ENCODE measurements at regions not wholly inside any gene's neighbourhood (a gene's known extent, or its start where the extent isn't known, plus 50 kb on each side); places are given as distances from the start of the nearest gene placed in this dataset.

DNA sequence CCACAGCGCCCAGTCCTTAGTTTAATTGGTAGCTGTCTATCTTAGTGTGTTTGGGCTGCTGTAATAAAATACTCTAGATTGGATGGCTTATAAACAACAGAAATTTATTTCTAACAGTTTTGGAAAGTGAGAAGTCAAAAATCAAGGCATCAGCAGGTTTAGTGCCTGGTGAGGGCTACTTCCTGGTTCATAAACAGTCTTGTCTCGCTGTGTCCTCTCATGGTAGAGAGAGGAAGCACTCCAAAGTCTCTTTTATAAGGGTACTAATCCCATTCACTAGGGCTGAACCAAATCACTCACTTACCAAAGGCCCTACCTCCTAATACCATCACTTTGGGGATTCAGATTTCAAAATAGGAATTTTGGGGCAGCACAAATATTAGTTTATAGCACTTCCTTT lies 336.9 kb upstream of the RSPO3 start (continued):
- TF ChIP-seq ZBTB33 (IDR thresholded peaks at IDR 0.05; ENCODE audit: extremely low read depth, insufficient replicate concordance, low read length) (no peak), EGR1 (IDR thresholded peaks at IDR 0.05; ENCODE audit: low read depth) (no peak), YY1 (IDR thresholded peaks at IDR 0.05; ENCODE audit: extremely low read depth, insufficient replicate concordance, low read depth, low read length) (no peak), ZNF274 (IDR thresholded peaks at IDR 0.05; ENCODE audit: low read depth, low read length) (no peak), RAD21 (IDR thresholded peaks at IDR 0.05; ENCODE audit: low read depth) (no peak), CEBPB (IDR thresholded peaks at IDR 0.05; ENCODE audit: low read depth) (no peak)

DNA sequence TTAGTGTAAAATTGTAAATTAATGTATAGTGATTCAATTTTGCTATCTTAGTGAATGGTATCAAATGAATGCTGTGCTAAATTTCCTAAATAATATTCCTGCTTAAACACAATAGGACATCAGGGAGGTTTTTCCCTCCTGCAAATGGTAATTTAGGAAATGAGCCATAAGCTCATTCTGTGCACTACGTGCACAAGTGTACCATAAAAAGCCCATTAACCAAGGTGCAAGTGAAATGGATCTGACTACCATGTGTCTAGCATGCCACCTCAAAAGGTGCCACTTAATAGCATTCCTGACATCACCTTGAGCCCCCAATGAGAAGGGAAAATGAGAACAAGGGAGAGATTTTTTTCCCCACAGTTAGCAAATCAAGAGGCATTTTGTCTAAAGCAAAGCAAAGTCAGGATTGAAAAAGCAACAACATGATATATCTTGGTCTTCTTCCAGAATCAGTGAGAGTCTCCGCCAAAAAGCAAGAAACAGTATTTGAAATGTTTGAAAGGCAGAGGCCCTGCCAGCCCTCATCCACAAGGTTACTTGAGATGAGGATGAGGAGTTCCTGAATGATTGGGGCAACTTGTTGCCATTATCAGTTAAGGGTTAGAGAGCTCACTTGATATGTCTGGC lies 334.2 kb upstream of the RSPO3 start:
- no TSS peak for BruUV-seq (replicated peaks)
- POLR2A ChIA-PET: no interaction called here
- no peaks in the 10 kb centered on the region for H3K36me3 ChIP-seq (ENCODE audit: control insufficient read depth in 1 of 2, insufficient read depth in 2 of 2, low read length in 2 of 2)

More for the DNA sequence above, 334.2 kb upstream of the RSPO3 start:
- Histone ChIP-seq H3K27me3 (ENCODE audit: insufficient read depth, low read length) (0 out of 2 replicates have a peak, but pooled peaks cover 10% of the 10 kb centered on the region), H3K4me1 (ENCODE audit: control insufficient read depth in 1 of 2, insufficient read depth in 2 of 2, low read length in 2 of 2) (no peaks in the 10 kb centered on the region), H3K27ac (ENCODE audit: low read depth, low read length) (no peak overlapping the region), H3K9ac (ENCODE audit: low read length) (no peak overlapping the region), H3K9me2 (ENCODE audit: insufficient read depth) (no peaks in the 10 kb centered on the region), H3K79me2 (ENCODE audit: insufficient read depth, low read length) (no peaks in the 10 kb centered on the region), H3K4me3 (replicated peaks in 1 of 2; ENCODE audit: low read depth in 1 of 2, low read length in 2 of 2) (no peak overlapping the region), H3K9me3 (ENCODE audit: control insufficient read depth in 1 of 2, insufficient read depth in 1 of 2, low read depth in 1 of 2, low read length in 2 of 2) (no peaks in the 10 kb centered on the region), H2AFZ (ENCODE audit: low read depth, low read length, poor library complexity, severe bottlenecking) (no peak overlapping the region), H3K4me2 (ENCODE audit: low read length) (no peak overlapping the region), H4K20me1 (ENCODE audit: insufficient read depth) (no peaks in the 10 kb centered on the region)
- no peak for ATAC-seq
- intact Hi-C loops (cut with micrococcal nuclease): no loop called here
- DNase-seq (ENCODE audit: low read depth, low spot score): no peak
- ChIA-PET CTCF (interaction anchor here (2.1 kb wide), 1 partner anchor 20 kb away, joined by 4 read pairs; no protein-coding TSS in a partner anchor), RAD21 (ENCODE audit: low non-redundant PET in 1 of 2, low total read pairs in 2 of 2, uncharacterized antibody in 2 of 2, unreplicated experiment in 2 of 2) (no interaction called here)
- no peak for TF ChIP-seq ZFX (IDR thresholded peaks at IDR 0.05)
- TF ChIP-seq REST (IDR thresholded peaks at IDR 0.05; ENCODE audit: low read depth): no peak
- no peak for TF ChIP-seq CEBPB (IDR thresholded peaks at IDR 0.05; ENCODE audit: low read depth)
- TF ChIP-seq TCF7L2 (IDR thresholded peaks at IDR 0.05; ENCODE audit: borderline replicate concordance, extremely low read depth, insufficient read depth, insufficient read length): no peak
- TF ChIP-seq EGR1 (IDR thresholded peaks at IDR 0.05; ENCODE audit: low read depth): no peak
- no peak for TF ChIP-seq ZBTB33 (IDR thresholded peaks at IDR 0.05; ENCODE audit: extremely low read depth, insufficient replicate concordance, low read length)
- no peak for TF ChIP-seq SRF (IDR thresholded peaks at IDR 0.05; ENCODE audit: low read depth)
- TF ChIP-seq, protein P1, sequence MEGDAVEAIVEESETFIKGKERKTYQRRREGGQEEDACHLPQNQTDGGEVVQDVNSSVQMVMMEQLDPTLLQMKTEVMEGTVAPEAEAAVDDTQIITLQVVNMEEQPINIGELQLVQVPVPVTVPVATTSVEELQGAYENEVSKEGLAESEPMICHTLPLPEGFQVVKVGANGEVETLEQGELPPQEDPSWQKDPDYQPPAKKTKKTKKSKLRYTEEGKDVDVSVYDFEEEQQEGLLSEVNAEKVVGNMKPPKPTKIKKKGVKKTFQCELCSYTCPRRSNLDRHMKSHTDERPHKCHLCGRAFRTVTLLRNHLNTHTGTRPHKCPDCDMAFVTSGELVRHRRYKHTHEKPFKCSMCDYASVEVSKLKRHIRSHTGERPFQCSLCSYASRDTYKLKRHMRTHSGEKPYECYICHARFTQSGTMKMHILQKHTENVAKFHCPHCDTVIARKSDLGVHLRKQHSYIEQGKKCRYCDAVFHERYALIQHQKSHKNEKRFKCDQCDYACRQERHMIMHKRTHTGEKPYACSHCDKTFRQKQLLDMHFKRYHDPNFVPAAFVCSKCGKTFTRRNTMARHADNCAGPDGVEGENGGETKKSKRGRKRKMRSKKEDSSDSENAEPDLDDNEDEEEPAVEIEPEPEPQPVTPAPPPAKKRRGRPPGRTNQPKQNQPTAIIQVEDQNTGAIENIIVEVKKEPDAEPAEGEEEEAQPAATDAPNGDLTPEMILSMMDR (IDR thresholded peaks at IDR 0.05 in 2 of 3, conservative IDR thresholded peaks at IDR 0.05 in 1 of 3; ENCODE audit: borderline replicate concordance in 1 of 3, insufficient read depth in 1 of 3, low read depth in 2 of 3, low read length in 2 of 3): no peak
- no peak for TF ChIP-seq ZNF274 (IDR thresholded peaks at IDR 0.05; ENCODE audit: low read depth, low read length)
- no peak for TF ChIP-seq EZH2phosphoT487 (IDR thresholded peaks at IDR 0.05; ENCODE audit: borderline replicate concordance)
